ENCODE measurements at regions not wholly inside any gene's neighbourhood (a gene's known extent, or its start where the extent isn't known, plus 50 kb on each side); places are given as distances from the start of the nearest gene placed in this dataset.

DNA sequence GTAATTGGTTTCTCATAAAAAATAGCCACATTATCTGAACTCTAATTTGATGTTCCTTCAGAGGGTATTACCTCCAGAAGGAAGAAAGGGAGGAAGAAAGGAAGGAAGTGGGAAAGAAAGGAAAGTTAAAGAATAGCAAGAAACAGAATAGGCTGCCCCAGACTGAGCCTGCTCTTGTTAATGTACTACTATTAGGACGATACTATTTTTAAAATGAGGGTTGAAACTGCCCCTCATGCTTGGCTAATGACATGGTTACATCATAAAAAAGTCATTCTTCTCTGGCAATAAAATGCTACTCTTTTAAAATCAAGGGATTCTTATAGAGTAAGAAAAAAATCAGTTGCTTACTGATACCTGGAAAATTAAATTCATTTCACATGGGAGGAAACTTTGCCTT lies 253.0 kb downstream of the KTN1 start:
- BruUV-seq (replicated peaks) = no TSS peak
- H3K4me3 ChIP-seq (ENCODE audit: low read depth, low read length) = no peak overlapping the region

DNA sequence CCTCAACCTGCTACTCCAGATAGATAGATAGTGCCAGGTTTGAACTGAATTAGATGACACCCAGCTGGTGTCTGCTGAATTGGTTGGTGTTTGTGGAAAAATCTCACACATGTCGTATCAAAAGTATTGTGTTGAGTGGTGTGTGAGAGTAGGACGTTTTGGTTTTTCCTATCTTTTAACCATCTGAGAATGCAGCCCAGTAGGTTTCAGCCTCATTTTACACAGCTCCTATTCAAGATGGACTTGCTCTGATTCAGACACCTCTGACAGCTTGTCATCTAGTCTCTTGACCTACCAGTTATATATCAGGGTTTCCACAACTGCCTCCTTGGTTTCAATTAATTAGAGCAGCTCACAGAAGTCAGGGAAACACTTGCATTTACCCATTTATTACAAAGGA lies 254.4 kb downstream of the KTN1 start:
- POLR2A ChIA-PET = no interaction called here
- TF ChIP-seq, protein P1, sequence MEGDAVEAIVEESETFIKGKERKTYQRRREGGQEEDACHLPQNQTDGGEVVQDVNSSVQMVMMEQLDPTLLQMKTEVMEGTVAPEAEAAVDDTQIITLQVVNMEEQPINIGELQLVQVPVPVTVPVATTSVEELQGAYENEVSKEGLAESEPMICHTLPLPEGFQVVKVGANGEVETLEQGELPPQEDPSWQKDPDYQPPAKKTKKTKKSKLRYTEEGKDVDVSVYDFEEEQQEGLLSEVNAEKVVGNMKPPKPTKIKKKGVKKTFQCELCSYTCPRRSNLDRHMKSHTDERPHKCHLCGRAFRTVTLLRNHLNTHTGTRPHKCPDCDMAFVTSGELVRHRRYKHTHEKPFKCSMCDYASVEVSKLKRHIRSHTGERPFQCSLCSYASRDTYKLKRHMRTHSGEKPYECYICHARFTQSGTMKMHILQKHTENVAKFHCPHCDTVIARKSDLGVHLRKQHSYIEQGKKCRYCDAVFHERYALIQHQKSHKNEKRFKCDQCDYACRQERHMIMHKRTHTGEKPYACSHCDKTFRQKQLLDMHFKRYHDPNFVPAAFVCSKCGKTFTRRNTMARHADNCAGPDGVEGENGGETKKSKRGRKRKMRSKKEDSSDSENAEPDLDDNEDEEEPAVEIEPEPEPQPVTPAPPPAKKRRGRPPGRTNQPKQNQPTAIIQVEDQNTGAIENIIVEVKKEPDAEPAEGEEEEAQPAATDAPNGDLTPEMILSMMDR (IDR thresholded peaks at IDR 0.05; ENCODE audit: insufficient read depth in 1 of 2, low read depth in 1 of 2, low read length in 1 of 2, severe bottlenecking in 1 of 2, unreplicated experiment in 1 of 2) = no peak
- Histone ChIP-seq H3K9me3 (no peaks in the 10 kb centered on the region), H3K4me3 (ENCODE audit: low read depth, low read length) (no peak overlapping the region), H3K4me1 (peaks cover 25% of the 10 kb centered on the region), H3K27me3 (replicated peaks; ENCODE audit: control insufficient read depth, insufficient read depth, low read length) (no peaks in the 10 kb centered on the region), H3K36me3 (ENCODE audit: control insufficient read depth, insufficient read depth, low read length) (no peaks in the 10 kb centered on the region)
- CTCF ChIA-PET = no interaction called here
- no peak overlapping the region for H3K4me3 Mint-ChIP-seq (ENCODE audit: unreplicated experiment)
- no peaks in the 10 kb centered on the region for H3K9me3 Mint-ChIP-seq (ENCODE audit: unreplicated experiment)
- peaks cover 18% of the 10 kb centered on the region for H3K4me1 Mint-ChIP-seq (ENCODE audit: low read depth, unreplicated experiment)
- DNase-seq = no peak
- H3K27me3 Mint-ChIP-seq (ENCODE audit: insufficient read depth, unreplicated experiment) = no peaks in the 10 kb centered on the region
- no TSS peak for BruUV-seq (replicated peaks)
- intact Hi-C loops (cut with micrococcal nuclease; ENCODE audit: unreplicated experiment) = no loop called here
- H3K27ac Mint-ChIP-seq (ENCODE audit: unreplicated experiment) = no peak overlapping the region
- no peaks in the 10 kb centered on the region for H3K36me3 Mint-ChIP-seq (ENCODE audit: insufficient read depth, unreplicated experiment)

More for the DNA sequence above, 253.0 kb downstream of the KTN1 start:
- intact Hi-C loops (cut with micrococcal nuclease; ENCODE audit: unreplicated experiment) = no loop called here
- Histone ChIP-seq H3K36me3 (ENCODE audit: control insufficient read depth, insufficient read depth, low read length) (no peaks in the 10 kb centered on the region), H3K27me3 (replicated peaks; ENCODE audit: control insufficient read depth, insufficient read depth, low read length) (no peaks in the 10 kb centered on the region), H3K9me3 (no peaks in the 10 kb centered on the region), H3K4me1 (peaks cover 25% of the 10 kb centered on the region)
- POLR2A ChIA-PET = no interaction called here
- no peaks in the 10 kb centered on the region for H3K36me3 Mint-ChIP-seq (ENCODE audit: insufficient read depth, unreplicated experiment)
- TF ChIP-seq, protein P1 (IDR thresholded peaks at IDR 0.05; ENCODE audit: insufficient read depth in 1 of 2, low read depth in 1 of 2, low read length in 1 of 2, severe bottlenecking in 1 of 2, unreplicated experiment in 1 of 2) = no peak
- H3K4me1 Mint-ChIP-seq (ENCODE audit: low read depth, unreplicated experiment) = peaks cover 18% of the 10 kb centered on the region
- H3K4me3 Mint-ChIP-seq (ENCODE audit: unreplicated experiment) = no peak overlapping the region
- no peaks in the 10 kb centered on the region for H3K9me3 Mint-ChIP-seq (ENCODE audit: unreplicated experiment)
- peak overlapping the region; percentile 85 for H3K27ac Mint-ChIP-seq (ENCODE audit: unreplicated experiment)
- no peak for DNase-seq
- H3K27me3 Mint-ChIP-seq (ENCODE audit: insufficient read depth, unreplicated experiment) = no peaks in the 10 kb centered on the region
- CTCF ChIA-PET = no interaction called here

DNA sequence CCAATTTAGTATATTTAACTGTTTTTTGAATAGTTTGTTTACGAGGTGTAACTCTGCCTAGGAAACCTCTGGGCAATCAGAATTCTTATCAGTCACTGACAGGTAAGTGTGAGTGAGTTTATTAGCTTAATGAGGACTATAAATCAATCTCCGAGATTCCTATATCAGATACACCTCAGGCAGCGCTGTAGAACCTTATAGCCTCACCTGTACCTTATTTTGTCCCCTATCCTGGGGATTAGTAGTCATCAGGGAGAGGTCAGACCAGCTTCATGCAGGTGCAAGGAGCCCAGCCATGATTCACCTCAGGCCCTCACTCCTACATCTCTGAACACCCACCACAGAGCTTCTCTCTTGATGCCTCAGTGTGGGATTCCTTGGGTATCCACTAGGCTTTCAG lies 256.0 kb downstream of the KTN1 start:
- Mint-ChIP-seq H3K27ac (ENCODE audit: unreplicated experiment) (no peak overlapping the region), H3K9me3 (ENCODE audit: unreplicated experiment) (no peaks in the 10 kb centered on the region), H3K4me1 (ENCODE audit: low read depth, unreplicated experiment) (peaks cover 15% of the 10 kb centered on the region), H3K27me3 (ENCODE audit: insufficient read depth, unreplicated experiment) (no peaks in the 10 kb centered on the region), H3K4me3 (ENCODE audit: unreplicated experiment) (no peak overlapping the region), H3K36me3 (ENCODE audit: insufficient read depth, unreplicated experiment) (no peaks in the 10 kb centered on the region)
- POLR2A ChIA-PET = no interaction called here
- no peaks in the 10 kb centered on the region for H3K36me3 ChIP-seq (ENCODE audit: control insufficient read depth, insufficient read depth, low read length)
- peaks cover 25% of the 10 kb centered on the region for H3K4me1 ChIP-seq
- no peaks in the 10 kb centered on the region for H3K27me3 ChIP-seq (replicated peaks; ENCODE audit: control insufficient read depth, insufficient read depth, low read length)
- TF ChIP-seq, protein P1 (IDR thresholded peaks at IDR 0.05; ENCODE audit: insufficient read depth in 1 of 2, low read depth in 1 of 2, low read length in 1 of 2, severe bottlenecking in 1 of 2, unreplicated experiment in 1 of 2) = no peak
- intact Hi-C loops (cut with micrococcal nuclease; ENCODE audit: unreplicated experiment) = no loop called here
- H3K4me3 ChIP-seq (ENCODE audit: low read depth, low read length) = no peak overlapping the region
- CTCF ChIA-PET = no interaction called here
- H3K9me3 ChIP-seq = no peaks in the 10 kb centered on the region
- no peak for DNase-seq
- no TSS peak for BruUV-seq (replicated peaks)
